Hepatocyte (in vitro differentiated cells): ENCODE measurements at regions not wholly inside any gene's neighbourhood (a gene's known extent, or its start where the extent isn't known, plus 50 kb on each side); places are given as distances from the start of the nearest gene placed in this dataset.

Source experiments
- EZH2 ChIP-seq: fragments of 200-600 bp; sonication (generic); IDR thresholded peaks from 2 replicates; pipeline ENCODE4 v1.6.1; 2016; ENCODE audit warnings: antibody characterized with exemption, mild to moderate bottlenecking, borderline replicate concordance
- EZH2phosphoT487 ChIP-seq: fragments of 200-600 bp; sonication (generic); IDR thresholded peaks from one replicate; pipeline ENCODE4 v1.6.1; 2018; ENCODE audit warnings: antibody characterized with exemption, mild to moderate bottlenecking, low read depth, moderate library complexity; ENCODE audit not compliant: unreplicated experiment, severe bottlenecking
- TF ChIP-seq, protein P1 (sequence below): fragments of 200-600 bp; sonication (generic); IDR thresholded peaks from 2 replicates; pipeline ENCODE4 v1.5.1; 2016; ENCODE audit warnings: antibody characterized with exemption, mild to moderate bottlenecking; ENCODE audit not compliant: poor library complexity

GRCh38 chrX:103437147-103437873, 61.0 kb downstream of the BEX3 start:
- TF ChIP-seq EZH2phosphoT487 (no peak), EZH2 (no peak)
- TF ChIP-seq, protein P1, sequence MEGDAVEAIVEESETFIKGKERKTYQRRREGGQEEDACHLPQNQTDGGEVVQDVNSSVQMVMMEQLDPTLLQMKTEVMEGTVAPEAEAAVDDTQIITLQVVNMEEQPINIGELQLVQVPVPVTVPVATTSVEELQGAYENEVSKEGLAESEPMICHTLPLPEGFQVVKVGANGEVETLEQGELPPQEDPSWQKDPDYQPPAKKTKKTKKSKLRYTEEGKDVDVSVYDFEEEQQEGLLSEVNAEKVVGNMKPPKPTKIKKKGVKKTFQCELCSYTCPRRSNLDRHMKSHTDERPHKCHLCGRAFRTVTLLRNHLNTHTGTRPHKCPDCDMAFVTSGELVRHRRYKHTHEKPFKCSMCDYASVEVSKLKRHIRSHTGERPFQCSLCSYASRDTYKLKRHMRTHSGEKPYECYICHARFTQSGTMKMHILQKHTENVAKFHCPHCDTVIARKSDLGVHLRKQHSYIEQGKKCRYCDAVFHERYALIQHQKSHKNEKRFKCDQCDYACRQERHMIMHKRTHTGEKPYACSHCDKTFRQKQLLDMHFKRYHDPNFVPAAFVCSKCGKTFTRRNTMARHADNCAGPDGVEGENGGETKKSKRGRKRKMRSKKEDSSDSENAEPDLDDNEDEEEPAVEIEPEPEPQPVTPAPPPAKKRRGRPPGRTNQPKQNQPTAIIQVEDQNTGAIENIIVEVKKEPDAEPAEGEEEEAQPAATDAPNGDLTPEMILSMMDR, result no peak
